Lung (tissue), 11 donors: ENCODE measurements at regions not wholly inside any gene's neighbourhood (a gene's known extent, or its start where the extent isn't known, plus 50 kb on each side); places are given as distances from the start of the nearest gene placed in this dataset.

Source experiments
- ATAC-seq: fragments of 200-7000 bp; cut with Tn5 transposase; one replicate; pipeline ENCODE4 v1.9.1; 2020; ENCODE audit warnings: moderate number of reproducible peaks; ENCODE audit not compliant: insufficient read depth, low FRiP score
- DNase-seq, 3 donors: peaks; one replicate each; pipeline ENCODE4 v3.0.0-alpha.2; 2013 to 2017
- H3K27ac ChIP-seq, 2 donors: one replicate each; pipeline ENCODE4 v1.5.1; 2013; ENCODE audit warnings: mild to moderate bottlenecking in 2 of 2, moderate library complexity in 2 of 2, control low read depth in 1 of 2, inconsistent platforms in 1 of 2, low read depth in 1 of 2, low read length in 1 of 2
- H3K27me3 ChIP-seq, 3 donors: one replicate each; pipeline ENCODE4 v1.5.1; 2013; ENCODE audit warnings: low read length in 2 of 3; ENCODE audit not compliant: control insufficient read depth in 3 of 3, insufficient read depth in 3 of 3
- H3K36me3 ChIP-seq, 4 donors: one replicate each; pipeline ENCODE4 v1.5.1; 2013; ENCODE audit warnings: low read length in 4 of 4, mild to moderate bottlenecking in 1 of 4, moderate library complexity in 1 of 4; ENCODE audit not compliant: control insufficient read depth in 4 of 4, insufficient read depth in 4 of 4
- H3K4me1 ChIP-seq, 5 donors: one replicate each; pipeline ENCODE4 v1.5.1; 2013; ENCODE audit warnings: low read length in 5 of 5, mild to moderate bottlenecking in 2 of 5, moderate library complexity in 1 of 5; ENCODE audit not compliant: control insufficient read depth in 5 of 5, insufficient read depth in 5 of 5
- H3K4me3 ChIP-seq: one replicate; pipeline ENCODE4 v1.5.1; 2013; ENCODE audit warnings: mild to moderate bottlenecking, control low read depth, moderate library complexity
- H3K9ac ChIP-seq, 2 donors: one replicate each; pipeline ENCODE4 v1.5.1; 2013; ENCODE audit warnings: low read length in 2 of 2, control low read depth in 1 of 2; ENCODE audit not compliant: insufficient read depth in 1 of 2
- H3K9me3 ChIP-seq, 4 donors: one replicate each; pipeline ENCODE4 v1.5.1; 2013; ENCODE audit warnings: low read length in 3 of 4, mild to moderate bottlenecking in 1 of 4, moderate library complexity in 1 of 4; ENCODE audit not compliant: control insufficient read depth in 4 of 4, insufficient read depth in 3 of 4
- CTCF ChIP-seq: IDR thresholded peaks from 2 replicates; pipeline ENCODE4 v1.5.1; 2012; ENCODE audit warnings: mild to moderate bottlenecking; ENCODE audit errors: control extremely low read depth, extremely low read depth
- WGBS, 2 donors: extraction: QIAGEN DNeasy Blood & Tissue Kit; methylation state at CpG; one replicate each; pipeline ENCODE4 v1.1.7; 2013; 5-methylcytosine and 5-hydroxymethylcytosine counted together
- donor health status: control.
- donor health status: control.
- donor health status: Bipolar disorder and iron deficiency.
- donor health status: healthy.
- donor health status: DM: yes; HTN: yes; CAD: no.

- no peak for TF ChIP-seq CTCF
- ATAC-seq, result no peak
- DNase-seq, result peak; percentile 42 to 76 (median 50)
- Histone ChIP-seq H3K9me3 (peaks cover 0 to 8% (median 4%) of the 10 kb centered on the region in 4 donors), H3K4me3 (no peak overlapping the region), H3K36me3 (no peaks in the 10 kb centered on the region), H3K9ac (no peak overlapping the region), H3K4me1 (peaks cover 0 to 7% (median 0%) of the 10 kb centered on the region in 5 donors), H3K27me3 (no peaks in the 10 kb centered on the region), H3K27ac (no peak overlapping the region)
- 47 to 78% methylated on average over 5 of the region's 5 CpGs for WGBS, 2 donors
These were observed 193.9 kb upstream of the SPOCK3 start for GRCh38 chr4:167428156-167428555.

- H3K4me3 ChIP-seq, result no peak overlapping the region
- no peak for ATAC-seq
- peaks cover 0 to 7% (median 0%) of the 10 kb centered on the region in 5 donors for H3K4me1 ChIP-seq
- H3K36me3 ChIP-seq, result no peaks in the 10 kb centered on the region
- WGBS, 2 donors, result 85 to 86% methylated on average over 3 of the region's 3 CpGs
- no peak for TF ChIP-seq CTCF
- H3K27ac ChIP-seq, result no peak overlapping the region
- no peak overlapping the region for H3K9ac ChIP-seq
- H3K9me3 ChIP-seq, result peaks cover 0 to 5% (median 2%) of the 10 kb centered on the region in 4 donors
- no peak for DNase-seq
- no peaks in the 10 kb centered on the region for H3K27me3 ChIP-seq
These were observed 197.1 kb upstream of the SPOCK3 start for GRCh38 chr4:167431371-167431770.

- Histone ChIP-seq H3K36me3 (no peaks in the 10 kb centered on the region), H3K4me3 (no peak overlapping the region), H3K4me1 (no peaks in the 10 kb centered on the region), H3K27ac (no peak overlapping the region), H3K9ac (no peak overlapping the region), H3K27me3 (no peaks in the 10 kb centered on the region), H3K9me3 (peaks cover 0 to 5% (median 2%) of the 10 kb centered on the region in 4 donors)
- no peak for TF ChIP-seq CTCF
- 88 to 92% methylated on average over 3 of the region's 3 CpGs for WGBS, 2 donors
- ATAC-seq, result no peak
- DNase-seq, result no peak
These were observed 201.5 kb upstream of the SPOCK3 start for GRCh38 chr4:167435786-167436185.

- Histone ChIP-seq H3K9ac (no peak overlapping the region), H3K4me1 (no peaks in the 10 kb centered on the region), H3K36me3 (no peaks in the 10 kb centered on the region), H3K27me3 (no peaks in the 10 kb centered on the region), H3K4me3 (no peak overlapping the region), H3K27ac (no peak overlapping the region), H3K9me3 (no peaks in the 10 kb centered on the region)
- no peak for TF ChIP-seq CTCF
- WGBS, 2 donors, result 72 to 83% methylated on average over 2 of the region's 2 CpGs
- DNase-seq, result no peak
- no peak for ATAC-seq
These were observed 209.5 kb upstream of the SPOCK3 start for GRCh38 chr4:167443841-167444240.
